GM12891 (cell line): ENCODE measurements at regions not wholly inside any gene's neighbourhood (a gene's known extent, or its start where the extent isn't known, plus 50 kb on each side); places are given as distances from the start of the nearest gene placed in this dataset.

Experiments used
- DNase-seq: peaks from one replicate; pipeline ENCODE4 v3.0.0; 2011; ENCODE audit warnings: low spot score; ENCODE audit not compliant: insufficient read length
- FAIRE-seq: peaks from 2 replicates; lab custom pipeline; 2011; peaks lifted over from hg19 to GRCh38; lab: Jason Lieb, UNC
- PAX5 ChIP-seq: IDR thresholded peaks from 2 replicates; pipeline ENCODE4 v1.6.1; 2011; ENCODE audit warnings: low read length, moderate library complexity, mild to moderate bottlenecking; ENCODE audit not compliant: insufficient read depth, severe bottlenecking
- POLR2A ChIP-seq: IDR thresholded peaks from 2 replicates; pipeline ENCODE4 v1.6.1; 2011; ENCODE audit warnings: low read depth, low read length, control low read depth
- POLR2AphosphoS5 ChIP-seq: IDR thresholded peaks from 2 replicates; pipeline ENCODE4 v1.6.1; 2011; ENCODE audit warnings: low read depth, low read length, control low read depth
- POU2F2 ChIP-seq: IDR thresholded peaks from 2 replicates; pipeline ENCODE4 v1.6.1; 2011; ENCODE audit warnings: low read depth, mild to moderate bottlenecking, control low read depth, low read length, moderate library complexity
- SPI1 ChIP-seq: IDR thresholded peaks from 2 replicates; pipeline ENCODE4 v1.6.1; 2011; ENCODE audit warnings: low read depth, low read length, control low read depth
- TAF1 ChIP-seq: IDR thresholded peaks from 2 replicates; pipeline ENCODE4 v1.6.1; 2011; ENCODE audit warnings: low read depth, low read length, control low read depth

GRCh38 chr1:177865807-177866206, 104.1 kb downstream of the SEC16B start:
- DNase-seq (no peak), FAIRE-seq (no peak)
- no peak for TF ChIP-seq SPI1
- no peak for TF ChIP-seq POLR2A
- TF ChIP-seq POLR2AphosphoS5 = no peak
- TF ChIP-seq POU2F2 = no peak
- TF ChIP-seq PAX5 = no peak
- no peak for TF ChIP-seq TAF1

GRCh38 chr1:177864538-177865305, 105.1 kb downstream of the SEC16B start:
- TF ChIP-seq POLR2A (no peak), PAX5 (no peak), TAF1 (no peak), POU2F2 (no peak), POLR2AphosphoS5 (no peak), SPI1 (no peak)
- FAIRE-seq (no peak), DNase-seq (no peak)

GRCh38 chr1:177863796-177864195, 106.1 kb downstream of the SEC16B start:
- TF ChIP-seq TAF1 = no peak
- no peak for TF ChIP-seq POLR2AphosphoS5
- TF ChIP-seq POU2F2 = no peak
- no peak for TF ChIP-seq POLR2A
- TF ChIP-seq SPI1 = no peak
- DNase-seq = no peak
- FAIRE-seq = no peak

- TF ChIP-seq PAX5 (no peak), TAF1 (no peak), SPI1 (no peak), POU2F2 (no peak), POLR2A (no peak), POLR2AphosphoS5 (no peak)
- no peak for DNase-seq
- no peak for FAIRE-seq
These were observed 106.9 kb downstream of the SEC16B start for GRCh38 chr1:177862916-177863315.

GRCh38 chr1:177859572-177859971, 110.3 kb downstream of the SEC16B start:
- FAIRE-seq (no peak), DNase-seq (no peak)
- no peak for TF ChIP-seq TAF1
- TF ChIP-seq PAX5 = no peak
- TF ChIP-seq SPI1 = no peak
- TF ChIP-seq POU2F2 = no peak

GRCh38 chr1:177858332-177858821, 111.5 kb downstream of the SEC16B start:
- FAIRE-seq = no peak
- no peak for DNase-seq
- TF ChIP-seq PAX5 = no peak
- no peak for TF ChIP-seq SPI1
- TF ChIP-seq POU2F2 = no peak
- no peak for TF ChIP-seq TAF1
- TF ChIP-seq POLR2A = no peak
- no peak for TF ChIP-seq POLR2AphosphoS5

- TF ChIP-seq POLR2A = no peak
- no peak for FAIRE-seq
- DNase-seq = no peak
These were observed 112.6 kb downstream of the SEC16B start for GRCh38 chr1:177857285-177857684.

- no peak for TF ChIP-seq SPI1
- TF ChIP-seq PAX5 = no peak
- TF ChIP-seq POLR2A = no peak
- TF ChIP-seq POU2F2 = no peak
- TF ChIP-seq TAF1 = no peak
- no peak for TF ChIP-seq POLR2AphosphoS5
- DNase-seq (no peak), FAIRE-seq (no peak)
These were observed 114.9 kb downstream of the SEC16B start for GRCh38 chr1:177854951-177855350.

- TF ChIP-seq PAX5 (no peak), TAF1 (no peak), SPI1 (peak; percentile 20; the same call in 1 of the 2 replicates), POU2F2 (no peak), POLR2A (no peak), POLR2AphosphoS5 (no peak)
- FAIRE-seq (no peak), DNase-seq (no peak)
These were observed 120.1 kb downstream of the SEC16B start for GRCh38 chr1:177849579-177850290.

- FAIRE-seq = no peak
- TF ChIP-seq POU2F2 (no peak), SPI1 (no peak), POLR2AphosphoS5 (no peak), TAF1 (no peak), PAX5 (no peak), POLR2A (no peak)
- DNase-seq = no peak
These were observed 120.7 kb downstream of the SEC16B start for GRCh38 chr1:177849130-177849529.
